GM21367 (cell line): ENCODE measurements at regions not wholly inside any gene's neighbourhood (a gene's known extent, or its start where the extent isn't known, plus 50 kb on each side); places are given as distances from the start of the nearest gene placed in this dataset.
"Not testable (repeated sequence)": the region's sequence is repeated elsewhere in the genome, so short reads cannot be mapped to it uniquely, and the experiment has no call there.

Experiments
- ATAC-seq: cut with Tn5 transposase; IDR thresholded peaks from one replicate; pipeline ENCODE4 v1.9.1; 2021; ENCODE audit not compliant: unreplicated experiment

DNA sequence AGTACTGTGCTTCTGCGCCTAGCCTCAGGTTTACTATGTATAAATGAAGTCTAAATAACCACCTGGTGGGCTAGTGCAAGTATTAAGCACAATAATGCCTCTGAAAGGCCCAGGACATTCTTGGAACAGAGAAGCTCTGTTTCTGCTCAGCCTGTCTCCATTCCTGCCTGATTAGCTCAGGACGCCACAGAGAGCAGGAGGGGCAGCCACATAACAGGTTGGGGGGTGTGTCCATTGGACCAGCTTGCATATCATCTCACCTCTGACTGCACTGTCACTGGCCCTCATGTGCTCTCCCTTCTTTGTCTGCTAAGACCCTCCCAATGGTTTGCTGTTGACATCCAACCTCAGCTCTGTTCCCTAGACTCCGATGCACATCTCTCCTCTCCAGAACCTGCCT is 52.8 kb upstream of the IKZF1 start:
- ATAC-seq = no peak

DNA sequence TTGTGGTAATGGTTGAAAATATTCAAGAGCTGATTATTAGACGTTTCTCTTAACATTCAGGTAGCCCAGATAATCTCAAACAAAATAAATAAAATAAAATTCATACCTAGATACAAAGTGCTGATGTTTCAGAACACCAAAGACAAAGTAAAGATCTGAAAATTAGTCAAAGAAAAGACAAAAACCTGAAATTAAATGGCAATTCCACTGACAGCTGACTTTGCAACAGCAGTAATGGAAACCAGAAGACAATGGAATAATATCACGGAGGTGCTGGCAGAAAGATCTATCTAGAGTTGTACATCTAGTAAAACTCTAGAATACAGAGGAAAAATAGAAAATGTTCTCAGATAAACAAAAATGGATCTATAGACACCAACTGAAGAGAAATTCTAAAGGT is 58.0 kb upstream of the IKZF1 start:
- no peak for ATAC-seq

DNA sequence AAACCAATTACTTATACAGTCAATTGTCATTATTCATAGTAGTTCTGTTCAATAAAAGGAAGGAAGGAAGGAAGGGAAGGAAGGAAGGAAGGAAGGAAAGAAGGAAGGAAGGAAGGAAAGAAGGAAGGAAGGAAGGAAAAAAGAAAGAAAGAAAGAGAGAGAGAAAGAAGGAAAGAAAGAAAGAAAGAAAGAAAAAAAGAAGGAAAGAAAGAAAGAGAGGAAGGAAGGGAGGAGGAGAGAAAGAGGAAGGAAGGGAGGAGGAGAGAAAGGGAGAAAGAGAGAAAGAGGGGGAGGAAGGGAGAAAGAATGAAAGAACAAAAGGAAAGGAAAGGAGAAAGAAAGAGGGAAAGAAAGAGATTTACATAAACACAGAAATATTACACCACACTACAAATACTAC is 62.4 kb upstream of the IKZF1 start:
- ATAC-seq = not testable (repeated sequence)

DNA sequence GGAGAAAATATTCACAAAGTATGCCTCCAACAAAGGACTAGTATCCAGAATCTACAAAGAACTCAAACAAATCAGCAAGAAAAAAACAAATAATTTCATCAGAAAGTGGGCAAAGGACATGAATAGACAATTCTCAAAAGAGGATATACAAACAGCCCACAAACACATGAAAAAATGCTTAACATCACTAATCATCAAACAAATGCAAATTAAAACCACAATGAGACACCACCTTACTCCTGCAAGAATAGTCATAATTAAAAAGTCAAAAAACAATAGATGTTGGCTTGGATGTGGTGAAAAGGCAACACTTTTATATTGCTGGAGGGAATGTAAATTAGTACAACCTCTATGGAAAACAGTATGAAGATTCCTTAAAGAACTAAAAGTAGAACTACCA is 63.8 kb upstream of the IKZF1 start:
- ATAC-seq = not testable (repeated sequence)

DNA sequence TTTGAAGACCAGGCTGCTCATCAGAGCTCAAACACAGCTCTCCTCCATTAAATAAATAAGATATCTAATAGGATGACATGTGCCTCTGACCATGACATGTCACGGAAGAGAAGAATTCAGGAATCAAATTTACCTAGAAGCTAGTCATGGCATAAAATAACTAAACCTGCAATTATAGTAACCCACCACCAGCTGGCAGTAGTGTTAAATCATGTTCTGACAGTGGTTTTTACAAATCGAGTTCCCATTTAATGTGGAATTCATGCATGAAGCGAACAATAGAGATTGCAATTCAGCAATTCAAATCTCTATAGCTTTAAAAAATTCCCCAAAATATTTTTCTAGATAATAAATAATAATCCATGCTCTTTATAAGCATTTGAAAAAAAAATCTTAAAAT is 74.6 kb upstream of the IKZF1 start:
- no peak for ATAC-seq

DNA sequence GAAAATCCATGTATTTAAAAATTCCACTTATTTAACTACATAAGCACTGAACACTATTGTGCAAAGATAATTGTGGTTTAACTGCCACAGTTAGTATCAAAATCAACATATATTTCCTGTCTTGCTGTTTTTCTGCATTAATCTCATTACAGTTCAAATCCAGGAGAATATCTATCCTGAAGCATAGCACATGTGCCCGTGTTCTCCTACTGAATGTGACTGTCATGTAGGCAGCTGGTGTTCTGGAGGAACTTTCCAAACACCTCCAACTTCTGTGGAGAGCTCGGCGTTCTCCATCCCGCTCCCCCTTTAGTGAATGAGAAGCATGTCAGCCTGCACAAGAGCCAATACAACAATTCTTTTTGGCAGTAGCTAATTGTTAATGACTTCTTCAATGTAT is 76.4 kb upstream of the IKZF1 start:
- no peak for ATAC-seq

DNA sequence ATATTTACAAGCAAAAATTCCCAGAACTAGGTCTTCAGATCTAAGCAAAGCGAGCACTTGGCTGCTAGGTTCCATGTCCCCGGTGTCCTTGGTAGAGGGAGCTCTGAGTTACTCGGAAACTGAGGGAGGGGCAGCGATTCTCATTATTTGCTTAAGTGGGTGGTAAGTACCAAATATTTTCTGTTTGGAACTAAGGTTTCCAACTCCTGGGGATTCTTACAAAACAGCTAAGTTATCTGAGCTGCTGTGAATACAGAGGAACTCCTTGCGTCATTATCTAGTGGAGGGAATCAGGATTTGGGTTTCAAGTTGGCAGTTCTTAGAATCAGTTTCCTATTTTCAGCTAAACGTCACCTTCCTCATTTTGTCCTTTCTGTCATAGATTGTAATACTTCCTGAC is 76.8 kb upstream of the IKZF1 start:
- no peak for ATAC-seq

DNA sequence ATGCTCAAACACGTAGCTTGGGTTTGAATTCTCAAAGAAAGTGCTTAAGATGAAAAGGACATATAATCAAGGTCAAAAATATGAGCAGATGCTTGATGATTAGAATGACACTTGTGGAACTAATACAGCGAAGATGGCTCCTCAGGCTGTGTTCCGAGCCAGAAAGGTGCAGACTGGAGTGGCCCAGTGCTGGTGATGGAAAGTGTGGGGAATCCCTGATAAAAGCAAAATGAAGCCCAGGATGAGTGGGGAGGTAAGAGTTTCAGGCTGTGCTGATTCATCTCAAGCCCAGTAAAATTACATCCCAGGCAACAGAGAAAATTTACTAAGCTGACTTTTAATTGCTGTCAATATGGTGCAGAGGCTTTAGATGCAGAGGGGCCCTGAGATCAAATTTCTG is 77.8 kb upstream of the IKZF1 start:
- ATAC-seq = no peak

DNA sequence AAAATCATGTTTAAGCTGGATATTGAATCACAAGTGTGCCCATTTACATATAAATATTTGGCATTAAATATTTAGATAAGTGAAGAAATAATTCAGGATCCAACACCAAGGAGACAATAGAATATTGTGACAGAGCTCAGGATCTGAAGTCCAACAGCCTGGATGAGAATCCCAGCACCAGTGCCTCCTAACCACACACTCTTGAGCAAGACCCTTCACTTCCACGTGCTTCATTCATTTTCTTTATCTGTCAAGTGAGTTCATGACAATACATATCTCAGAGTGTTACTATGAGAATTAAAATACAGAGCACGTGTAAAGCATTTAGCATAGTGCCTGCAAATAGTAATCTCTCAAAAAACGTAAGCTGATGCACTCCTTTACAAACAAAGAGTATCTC is 78.4 kb upstream of the IKZF1 start:
- no peak for ATAC-seq

DNA sequence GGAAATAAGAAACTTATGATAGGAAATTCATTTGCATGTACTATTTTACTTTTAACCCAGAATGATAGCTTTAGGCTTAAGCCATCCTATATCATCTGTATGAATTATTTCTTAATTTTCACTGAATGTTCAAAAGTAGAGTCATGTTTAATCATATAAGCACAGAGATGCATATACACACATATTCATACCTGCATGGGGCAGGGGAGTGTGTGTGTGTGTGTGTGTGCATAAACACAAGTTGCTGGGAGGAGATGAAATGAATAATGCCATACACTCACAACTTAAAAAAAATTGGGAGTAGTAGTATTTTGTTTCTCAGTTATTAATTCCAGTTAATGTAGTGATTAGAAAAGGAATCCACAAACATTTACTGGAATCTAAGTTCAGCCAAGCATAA is 83.1 kb upstream of the IKZF1 start:
- ATAC-seq = no peak

DNA sequence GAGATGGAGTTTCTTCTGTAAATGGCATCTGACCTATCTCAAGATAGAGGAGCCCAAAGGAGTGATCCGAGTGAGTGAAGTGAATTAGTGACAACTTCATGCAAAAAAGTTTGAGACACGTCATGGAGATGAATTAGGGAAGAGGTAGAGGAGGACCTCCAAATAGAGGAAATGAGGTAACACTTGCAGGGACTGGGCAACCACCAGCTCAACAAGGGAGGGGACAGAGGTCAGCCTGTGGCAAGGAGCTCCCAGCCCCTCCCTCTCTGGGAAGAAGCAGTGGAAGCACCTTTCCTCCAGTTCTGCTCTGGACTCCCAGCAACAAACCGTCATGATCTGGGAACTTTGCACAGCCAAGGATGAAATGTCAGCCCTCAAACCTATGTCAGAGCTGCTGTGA is 83.5 kb upstream of the IKZF1 start:
- ATAC-seq = no peak

DNA sequence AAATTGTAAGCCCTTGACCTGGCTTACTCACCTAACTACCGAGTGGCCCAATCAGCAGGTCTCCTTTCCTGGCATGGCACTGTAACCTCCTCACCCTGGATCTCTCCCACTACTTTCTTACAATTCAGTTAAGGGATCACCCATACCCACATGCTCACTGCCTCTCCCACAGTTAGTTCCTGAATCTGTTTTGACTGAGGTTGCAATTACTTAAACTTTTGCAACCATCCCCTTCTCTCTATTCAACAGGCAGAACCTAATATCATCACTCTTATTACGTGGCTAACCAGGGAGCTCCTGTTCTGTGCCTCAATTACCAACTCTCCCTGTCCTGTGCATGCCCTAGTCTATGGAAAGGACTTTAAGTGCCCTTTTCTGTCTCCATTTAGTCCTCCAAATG is 84.2 kb upstream of the IKZF1 start:
- no peak for ATAC-seq

DNA sequence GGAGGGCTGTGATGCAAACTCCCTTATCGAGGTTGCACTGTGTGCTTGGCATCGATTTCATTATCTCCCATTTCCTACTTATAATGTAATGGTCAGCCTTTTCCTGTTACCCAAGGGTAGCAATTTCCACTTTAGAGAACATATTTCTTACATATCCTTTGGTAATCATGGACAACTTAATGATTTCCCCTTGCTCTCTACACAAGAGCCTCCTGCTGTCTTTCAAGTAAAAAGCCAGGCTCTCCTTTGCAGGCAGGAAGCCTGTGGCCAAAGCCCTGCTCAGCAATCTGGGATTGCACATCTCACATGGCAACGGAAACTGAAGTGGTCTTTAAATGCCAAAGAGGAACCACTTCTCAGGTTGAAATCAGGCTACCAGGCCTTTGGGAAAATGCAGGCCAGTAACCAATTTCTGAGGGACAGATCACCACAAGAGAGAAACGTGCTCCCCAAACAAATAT is 86.7 kb upstream of the IKZF1 start:
- no peak for ATAC-seq

DNA sequence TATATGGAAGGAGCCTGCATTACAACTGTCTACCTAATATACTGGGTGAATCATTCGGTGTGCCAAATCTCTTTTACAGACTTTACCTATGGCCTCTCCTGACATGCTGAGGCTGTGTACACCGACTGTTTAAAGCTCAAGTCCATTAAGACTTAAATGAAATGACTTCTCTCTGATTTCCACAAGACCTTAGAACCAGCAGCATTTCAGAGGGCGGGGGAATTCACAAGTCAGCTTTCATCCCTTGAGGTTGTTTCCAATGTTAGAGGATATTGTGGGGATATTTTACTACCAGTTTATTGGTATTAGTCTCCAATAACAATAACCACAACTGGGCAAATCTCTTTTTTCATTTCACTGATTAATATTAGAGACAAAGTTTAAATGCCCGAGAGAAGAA is 87.1 kb upstream of the IKZF1 start:
- ATAC-seq = no peak

DNA sequence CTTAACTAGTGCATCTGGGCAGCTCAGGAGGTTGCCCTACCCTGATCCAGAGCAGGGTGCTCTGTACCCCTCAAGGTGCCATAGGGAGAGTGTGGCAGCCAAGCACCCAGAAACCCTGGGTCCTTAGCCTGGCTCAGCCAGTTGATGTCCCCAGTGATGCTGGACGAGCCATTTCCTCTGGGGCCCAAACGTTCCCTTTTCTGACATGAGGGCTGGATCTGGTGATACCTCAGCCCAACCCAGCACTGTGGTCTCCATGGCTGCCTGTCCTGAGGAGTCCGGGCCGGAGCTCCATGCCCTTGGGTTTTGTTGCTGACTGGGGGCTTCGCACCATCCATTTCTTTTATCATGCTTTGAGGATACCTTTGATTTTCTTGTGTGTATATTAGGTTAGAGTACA is 87.9 kb upstream of the IKZF1 start:
- no peak for ATAC-seq

DNA sequence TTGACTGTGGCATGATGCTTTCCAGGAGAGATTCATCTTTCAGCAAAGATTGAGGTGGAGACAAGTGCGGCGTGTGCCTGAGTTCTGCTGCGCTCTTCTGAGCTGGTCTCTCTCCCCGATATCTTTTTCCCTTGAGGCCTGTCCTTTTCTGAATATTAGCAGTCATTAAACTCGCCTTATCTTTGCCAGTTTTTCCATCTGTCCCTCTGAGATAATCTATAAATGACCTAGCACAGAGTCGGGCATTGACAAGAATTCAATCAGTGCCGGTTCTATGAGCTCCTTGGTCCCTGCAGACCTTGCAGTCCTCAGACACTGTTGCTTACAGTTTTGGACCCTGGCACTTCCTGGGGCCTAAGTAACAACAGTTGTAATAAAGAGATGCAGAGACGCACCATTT is 89.7 kb upstream of the IKZF1 start:
- no peak for ATAC-seq

DNA sequence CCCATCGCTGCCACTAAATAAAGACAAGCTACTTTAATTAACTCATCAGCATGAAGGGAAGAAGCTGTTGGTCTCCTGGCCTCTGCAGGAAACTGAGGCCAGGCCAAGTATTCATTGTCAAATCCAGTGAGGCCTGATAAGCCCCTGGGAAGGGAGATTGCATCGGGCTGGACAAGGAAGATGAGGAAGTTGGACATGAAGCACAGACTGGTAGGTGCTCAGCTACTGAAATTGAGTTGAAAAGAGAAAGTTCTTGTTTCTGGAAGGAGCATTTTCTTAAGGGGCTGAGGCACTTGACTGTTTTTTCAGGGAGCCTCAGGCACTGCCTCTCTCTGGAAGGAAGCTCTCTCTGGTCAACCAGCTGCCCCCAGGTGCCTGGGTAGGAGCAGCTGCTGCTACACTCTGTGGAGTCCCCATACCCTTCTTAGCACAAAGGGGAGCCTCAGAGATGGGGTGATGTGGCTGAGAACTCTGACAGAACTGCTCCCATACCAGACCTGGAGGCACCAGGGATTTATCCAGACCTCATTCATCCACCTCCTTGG is 90.3 kb upstream of the IKZF1 start:
- ATAC-seq = no peak

DNA sequence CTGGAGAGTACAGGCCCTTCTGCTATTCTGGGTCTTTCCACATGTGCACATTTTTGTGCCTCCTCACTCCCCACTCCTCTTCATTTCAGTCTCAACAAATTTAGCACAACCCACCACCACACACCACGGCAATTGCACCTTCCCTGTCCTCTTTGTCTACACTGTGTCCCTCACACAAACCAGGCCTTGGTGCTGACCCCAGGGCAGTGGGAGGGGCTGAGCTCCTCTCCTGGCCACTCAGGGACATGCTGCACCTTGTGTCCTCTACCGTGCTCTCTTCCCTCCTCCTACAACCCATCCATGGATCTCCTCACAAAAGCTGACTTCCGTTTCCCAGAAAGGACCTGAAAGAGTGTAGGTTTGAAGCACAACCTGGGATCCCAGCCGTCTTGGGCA is 90.9 kb upstream of the IKZF1 start:
- no peak for ATAC-seq

DNA sequence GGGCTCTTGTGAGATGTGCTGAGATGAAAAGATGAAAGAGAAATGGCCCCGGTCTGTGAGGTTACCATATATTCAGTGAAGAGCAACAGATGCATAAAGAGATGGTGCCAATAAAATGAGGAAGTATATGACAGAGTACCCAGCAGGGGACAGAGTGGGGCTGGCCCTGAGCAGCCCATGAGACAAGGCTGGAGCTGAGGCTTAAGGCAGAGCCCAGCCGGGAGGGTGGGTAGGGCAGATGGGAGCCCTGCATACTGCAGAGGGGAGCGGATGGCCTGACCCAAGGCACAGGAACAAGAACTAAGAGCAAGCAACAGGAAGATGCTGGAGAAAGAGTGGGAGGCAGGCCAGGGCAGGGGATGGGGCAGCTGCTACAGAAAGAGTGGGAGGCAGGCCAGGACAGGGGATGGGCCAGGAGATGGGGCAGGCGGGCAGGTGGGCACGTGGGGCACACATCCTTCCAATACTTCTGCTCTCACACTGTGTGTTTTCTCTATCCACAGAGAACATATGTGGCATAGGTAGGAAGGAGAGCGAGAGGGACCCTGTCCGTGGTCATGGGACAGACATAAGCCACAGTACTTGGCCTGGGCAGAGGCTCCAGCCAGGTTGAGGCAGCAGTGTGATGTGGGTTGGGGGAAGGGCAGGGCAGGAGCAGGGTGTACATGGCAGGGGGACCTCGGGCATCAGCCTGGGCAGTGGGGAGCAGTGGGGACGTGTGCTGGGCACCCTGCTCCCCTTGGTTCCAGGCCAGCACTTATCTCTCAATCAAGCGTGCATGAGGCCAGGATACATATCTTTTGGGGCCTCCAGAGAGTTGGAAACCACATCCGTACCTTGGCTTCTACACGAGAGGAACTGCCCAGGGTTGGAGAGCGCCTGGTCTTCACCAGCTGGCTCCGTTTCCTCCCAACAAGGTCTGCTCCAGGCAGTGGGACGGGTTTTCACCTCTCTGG is 91.6 kb upstream of the IKZF1 start:
- ATAC-seq = peak; percentile 55

DNA sequence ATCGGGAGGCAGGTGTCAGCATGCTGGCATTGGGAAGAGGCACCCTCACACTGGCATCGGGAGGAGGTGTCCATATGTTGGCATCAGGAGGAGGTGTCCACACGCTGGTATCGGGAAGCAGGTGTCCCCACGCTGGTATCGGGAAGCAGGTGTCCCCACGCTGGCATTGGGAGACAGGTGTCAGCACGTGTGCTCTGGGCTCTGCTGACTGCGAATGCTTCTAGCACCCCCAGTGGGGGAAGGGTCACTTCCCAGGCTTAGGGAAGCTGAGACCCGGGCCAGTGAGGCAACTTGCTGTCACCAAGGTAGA is 92.5 kb upstream of the IKZF1 start:
- ATAC-seq = no peak

DNA sequence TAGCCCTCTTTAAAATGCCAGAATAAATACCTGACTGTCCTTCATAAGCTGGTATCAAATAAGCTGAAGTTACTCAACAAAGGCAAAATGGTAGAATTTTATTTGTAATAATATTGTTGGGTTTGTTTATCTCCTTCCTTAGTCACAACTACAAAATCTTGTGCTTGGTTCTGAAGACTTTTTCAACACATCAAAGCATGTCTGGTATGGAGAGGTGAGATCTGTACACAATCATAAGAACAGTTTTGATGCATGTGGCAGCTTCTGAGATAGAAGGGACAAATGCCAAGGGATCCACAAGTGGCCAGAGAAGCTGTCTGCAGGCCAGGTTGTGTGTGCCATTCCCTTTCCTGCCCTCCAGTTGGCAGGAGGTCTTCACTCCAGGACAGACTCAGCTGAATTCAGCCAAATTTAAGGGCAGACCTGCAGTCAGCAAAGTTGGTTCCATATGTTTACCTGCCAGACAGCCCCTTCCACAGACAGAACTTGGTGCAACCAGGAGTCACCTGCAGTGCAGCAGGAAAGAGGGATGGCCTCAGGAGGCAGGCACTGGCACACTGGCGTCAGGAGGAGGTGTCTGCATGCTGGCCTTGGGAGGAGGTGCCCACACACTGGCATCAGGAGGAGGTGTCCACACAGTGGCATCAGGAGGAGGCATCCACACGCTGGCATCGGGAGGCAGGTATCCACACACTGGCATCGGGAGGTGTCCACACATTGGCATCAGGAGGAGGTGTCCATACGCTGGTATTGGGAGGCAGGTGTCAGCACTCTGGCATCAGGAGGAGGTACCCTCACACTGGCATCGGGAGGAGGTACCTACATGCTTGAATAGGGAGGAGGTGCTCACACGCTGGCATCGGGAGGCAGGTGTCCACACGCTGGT is 93.1 kb upstream of the IKZF1 start:
- no peak for ATAC-seq

DNA sequence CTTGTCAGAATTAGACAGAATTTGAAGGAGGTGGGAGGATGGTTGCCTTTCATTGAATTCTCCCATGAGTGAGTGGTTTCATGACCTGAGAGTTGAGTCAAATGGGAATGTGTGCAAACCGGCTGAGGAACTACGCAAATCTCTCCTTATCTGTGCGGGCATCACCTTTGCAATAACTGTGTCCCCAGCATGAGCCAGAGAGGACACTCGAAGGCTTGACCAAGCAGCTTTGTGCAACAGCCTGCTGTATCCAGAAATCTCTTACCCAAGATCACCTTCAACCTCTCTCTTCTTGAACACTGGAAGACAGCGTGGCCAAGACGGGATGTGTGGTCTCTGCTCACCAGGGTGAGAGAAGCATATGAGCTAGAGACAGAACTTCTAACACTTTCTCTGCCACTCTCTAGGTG is 93.8 kb upstream of the IKZF1 start:
- no peak for ATAC-seq
